ENCODE measurements at regions not wholly inside any gene's neighbourhood (a gene's known extent, or its start where the extent isn't known, plus 50 kb on each side); places are given as distances from the start of the nearest gene placed in this dataset.

- Histone ChIP-seq H3K27ac (no peak overlapping the region), H3K4me1 (no peaks in the 10 kb centered on the region), H3K27me3 (no peaks in the 10 kb centered on the region), H3K36me3 (no peaks in the 10 kb centered on the region), H3K9me3 (no peaks in the 10 kb centered on the region), H3K4me3 (no peak overlapping the region)
- DNase-seq (no peak), ATAC-seq (peak; percentile 93)
- intact Hi-C loops (cut with DNase I), result no loop called here
- TF ChIP-seq CTCF (IDR thresholded peaks at IDR 0.05), result no peak
These were observed 1044.1 kb upstream of the ZEB2 start for GRCh38 chr2:145563741-145564615.

GRCh38 chr2:145561152-145561551 lies 1041.2 kb upstream of the ZEB2 start:
- ATAC-seq (no peak), DNase-seq (no peak)
- intact Hi-C loops (cut with DNase I), result no loop called here
- TF ChIP-seq CTCF (IDR thresholded peaks at IDR 0.05), result no peak
- no peaks in the 10 kb centered on the region for H3K27me3 ChIP-seq
- no peaks in the 10 kb centered on the region for H3K36me3 ChIP-seq
- H3K4me3 ChIP-seq, result no peak overlapping the region
- no peaks in the 10 kb centered on the region for H3K9me3 ChIP-seq
- no peak overlapping the region for H3K27ac ChIP-seq
- H3K4me1 ChIP-seq, result no peaks in the 10 kb centered on the region

GRCh38 chr2:145558617-145559350 lies 1038.9 kb upstream of the ZEB2 start:
- ATAC-seq, result no peak
- Histone ChIP-seq H3K9me3 (no peaks in the 10 kb centered on the region), H3K27ac (no peak overlapping the region), H3K4me1 (no peaks in the 10 kb centered on the region), H3K36me3 (no peaks in the 10 kb centered on the region), H3K27me3 (no peaks in the 10 kb centered on the region), H3K4me3 (no peak overlapping the region)
- DNase-seq, result no peak
- TF ChIP-seq CTCF (IDR thresholded peaks at IDR 0.05), result no peak
- intact Hi-C loops (cut with DNase I), result no loop called here

GRCh38 chr2:145555360-145555759 lies 1035.4 kb upstream of the ZEB2 start:
- Histone ChIP-seq H3K9me3 (no peaks in the 10 kb centered on the region), H3K4me3 (no peak overlapping the region), H3K4me1 (no peaks in the 10 kb centered on the region), H3K27me3 (no peaks in the 10 kb centered on the region), H3K27ac (no peak overlapping the region), H3K36me3 (no peaks in the 10 kb centered on the region)
- TF ChIP-seq CTCF (IDR thresholded peaks at IDR 0.05), result no peak
- no peak for ATAC-seq
- no peak for DNase-seq
- intact Hi-C loops (cut with DNase I), result no loop called here

- H3K27ac ChIP-seq, result no peak overlapping the region
- ATAC-seq, result no peak
- DNase-seq, result no peak
- TF ChIP-seq CTCF (IDR thresholded peaks at IDR 0.05), result no peak
- no peaks in the 10 kb centered on the region for H3K36me3 ChIP-seq
- H3K4me3 ChIP-seq, result no peak overlapping the region
- H3K4me1 ChIP-seq, result no peaks in the 10 kb centered on the region
- intact Hi-C loops (cut with DNase I), result no loop called here
- no peaks in the 10 kb centered on the region for H3K9me3 ChIP-seq
- H3K27me3 ChIP-seq, result no peaks in the 10 kb centered on the region
These were observed 1031.8 kb upstream of the ZEB2 start for GRCh38 chr2:145551686-145552085.
